ENCODE measurements at regions not wholly inside any gene's neighbourhood (a gene's known extent, or its start where the extent isn't known, plus 50 kb on each side); places are given as distances from the start of the nearest gene placed in this dataset.

DNA sequence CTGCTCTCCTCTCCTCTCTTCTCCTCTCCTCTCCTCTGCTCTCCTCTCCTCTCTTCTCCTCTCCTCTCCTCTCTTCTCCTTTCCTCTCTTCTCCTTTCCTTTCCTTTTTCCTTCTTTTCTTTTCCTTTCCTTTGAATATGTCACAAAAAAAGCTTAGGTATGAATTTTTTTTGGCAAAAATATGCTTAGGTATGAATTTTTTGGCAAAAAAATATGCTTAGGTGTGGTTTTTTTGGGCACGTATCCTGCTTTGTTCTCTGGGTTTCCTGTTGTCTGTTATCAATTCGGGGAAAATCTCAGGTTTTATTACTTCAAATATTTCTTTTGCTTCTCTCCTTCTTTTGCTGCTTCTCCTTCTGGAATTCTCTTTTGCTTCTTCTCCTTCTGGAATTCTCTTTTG lies 155.5 kb upstream of the PMEPA1 start:
- TF ChIP-seq, protein P1, sequence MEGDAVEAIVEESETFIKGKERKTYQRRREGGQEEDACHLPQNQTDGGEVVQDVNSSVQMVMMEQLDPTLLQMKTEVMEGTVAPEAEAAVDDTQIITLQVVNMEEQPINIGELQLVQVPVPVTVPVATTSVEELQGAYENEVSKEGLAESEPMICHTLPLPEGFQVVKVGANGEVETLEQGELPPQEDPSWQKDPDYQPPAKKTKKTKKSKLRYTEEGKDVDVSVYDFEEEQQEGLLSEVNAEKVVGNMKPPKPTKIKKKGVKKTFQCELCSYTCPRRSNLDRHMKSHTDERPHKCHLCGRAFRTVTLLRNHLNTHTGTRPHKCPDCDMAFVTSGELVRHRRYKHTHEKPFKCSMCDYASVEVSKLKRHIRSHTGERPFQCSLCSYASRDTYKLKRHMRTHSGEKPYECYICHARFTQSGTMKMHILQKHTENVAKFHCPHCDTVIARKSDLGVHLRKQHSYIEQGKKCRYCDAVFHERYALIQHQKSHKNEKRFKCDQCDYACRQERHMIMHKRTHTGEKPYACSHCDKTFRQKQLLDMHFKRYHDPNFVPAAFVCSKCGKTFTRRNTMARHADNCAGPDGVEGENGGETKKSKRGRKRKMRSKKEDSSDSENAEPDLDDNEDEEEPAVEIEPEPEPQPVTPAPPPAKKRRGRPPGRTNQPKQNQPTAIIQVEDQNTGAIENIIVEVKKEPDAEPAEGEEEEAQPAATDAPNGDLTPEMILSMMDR (conservative IDR thresholded peaks at IDR 0.05; ENCODE audit: low read length): no peak
- no peak for TF ChIP-seq EZH2phosphoT487 (IDR thresholded peaks at IDR 0.05; ENCODE audit: borderline replicate concordance)
